ENCODE measurements at regions not wholly inside any gene's neighbourhood (a gene's known extent, or its start where the extent isn't known, plus 50 kb on each side); places are given as distances from the start of the nearest gene placed in this dataset.

DNA sequence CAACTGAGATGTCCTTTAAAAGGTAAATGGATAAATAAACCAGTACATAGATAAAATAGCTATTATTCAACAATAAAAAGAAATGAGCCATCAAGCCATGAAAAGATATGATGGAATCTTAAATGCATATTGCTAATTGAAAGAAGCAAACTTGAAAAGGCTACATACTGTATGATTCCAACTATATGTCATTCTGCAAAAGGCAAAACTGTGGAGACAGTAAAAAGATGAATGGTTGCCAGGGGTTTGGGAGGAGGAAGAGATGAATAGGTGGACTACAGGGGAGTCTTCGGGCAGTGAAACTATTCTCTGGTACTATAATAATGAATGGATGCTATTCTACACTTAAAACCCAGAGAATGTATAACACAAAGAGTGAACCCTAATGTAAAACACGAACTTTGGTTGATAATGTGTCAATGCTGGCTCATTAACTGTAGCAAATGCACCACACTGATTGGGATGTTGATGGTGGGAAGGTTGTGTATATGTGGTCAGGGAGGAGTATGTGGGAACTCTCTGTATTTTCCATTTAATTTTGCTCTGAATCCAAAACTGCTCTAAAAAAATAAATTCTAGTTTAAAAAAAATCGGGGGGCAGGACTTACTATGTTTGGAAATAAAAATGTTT lies 73.7 kb upstream of the MYCN start:
- no peak for TF ChIP-seq POLR2A (IDR thresholded peaks at IDR 0.05; ENCODE audit: low read depth, low read length)
- no peak for TF ChIP-seq POLR2AphosphoS5 (IDR thresholded peaks at IDR 0.05; ENCODE audit: low read depth, low read length)
- no peak for TF ChIP-seq TAF1 (IDR thresholded peaks at IDR 0.05; ENCODE audit: low read depth, low read length)
- no peak for TF ChIP-seq SPI1 (IDR thresholded peaks at IDR 0.05; ENCODE audit: low read depth, low read length)
- no peak for TF ChIP-seq POU2F2 (IDR thresholded peaks at IDR 0.05; ENCODE audit: low read depth, low read length)
- no peak for TF ChIP-seq PAX5 (IDR thresholded peaks at IDR 0.05; ENCODE audit: insufficient read depth, low read length, severe bottlenecking)
